H9 (cell line): ENCODE measurements at regions not wholly inside any gene's neighbourhood (a gene's known extent, or its start where the extent isn't known, plus 50 kb on each side); places are given as distances from the start of the nearest gene placed in this dataset.

Experiments
- DNase-seq: peaks from one replicate; pipeline ENCODE4 v3.0.0-alpha.2; 2017
- H2AFZ ChIP-seq: one replicate; pipeline ENCODE4 v1.6.1; 2013; ENCODE audit warnings: mild to moderate bottlenecking, low read length, control low read depth, moderate library complexity
- H2AK5ac ChIP-seq: 2 replicates; pipeline ENCODE4 v1.6.1; 2013; ENCODE audit warnings: low read length, control low read depth, mixed read lengths; ENCODE audit not compliant: insufficient read length
- H2BK120ac ChIP-seq: one replicate; pipeline ENCODE4 v1.6.1; 2013; ENCODE audit warnings: low read depth, mild to moderate bottlenecking, low read length, control low read depth, inconsistent platforms; ENCODE audit not compliant: poor library complexity, severe bottlenecking
- H2BK12ac ChIP-seq: 2 replicates; pipeline ENCODE4 v1.6.1; 2013; ENCODE audit warnings: low read length, control low read depth, mixed read lengths, low read depth; ENCODE audit not compliant: insufficient read length
- H2BK15ac ChIP-seq: 2 replicates; pipeline ENCODE4 v1.6.1; 2013; ENCODE audit warnings: low read depth, low read length, control low read depth
- H2BK20ac ChIP-seq: one replicate; pipeline ENCODE4 v1.6.1; 2013; ENCODE audit warnings: low read depth, mild to moderate bottlenecking, low read length, control low read depth, inconsistent platforms; ENCODE audit not compliant: poor library complexity, severe bottlenecking
- H2BK5ac ChIP-seq: 2 replicates; pipeline ENCODE4 v1.6.1; 2013; ENCODE audit warnings: low read length, control low read depth, mixed read lengths; ENCODE audit not compliant: insufficient read length
- H3K14ac ChIP-seq: 2 replicates; pipeline ENCODE4 v1.6.1; 2013; ENCODE audit warnings: low read length, control low read depth; ENCODE audit not compliant: insufficient read depth
- H3K18ac ChIP-seq: 2 replicates; pipeline ENCODE4 v1.6.1; 2013; ENCODE audit warnings: low read depth, mild to moderate bottlenecking, mixed read lengths, low read length, control low read depth; ENCODE audit not compliant: insufficient read length
- H3K23ac ChIP-seq: 2 replicates; pipeline ENCODE4 v1.6.1; 2013; ENCODE audit warnings: low read length, control low read depth, mixed read lengths, low read depth; ENCODE audit not compliant: insufficient read length
- H3K23me2 ChIP-seq: 2 replicates; pipeline ENCODE4 v1.6.1; 2013; ENCODE audit warnings: low read depth, mild to moderate bottlenecking, mixed read lengths, low read length, control low read depth; ENCODE audit not compliant: insufficient read length, poor library complexity, severe bottlenecking
- H3K27ac ChIP-seq: 2 replicates; pipeline ENCODE4 v1.5.1; 2013; ENCODE audit warnings: low read length, control low read depth, mixed read lengths, low read depth; ENCODE audit not compliant: insufficient read length
- H3K27me3 ChIP-seq: 2 replicates; pipeline ENCODE4 v1.6.1; 2013; ENCODE audit warnings: low read length, control low read depth, inconsistent platforms; ENCODE audit not compliant: insufficient read depth
- H3K4ac ChIP-seq: 2 replicates; pipeline ENCODE4 v1.6.1; 2013; ENCODE audit warnings: low read depth, mild to moderate bottlenecking, control low read depth, inconsistent platforms, low read length, moderate library complexity
- H3K4me1 ChIP-seq: 2 replicates; pipeline ENCODE4 v1.6.1; 2013; ENCODE audit warnings: low read length, control low read depth, inconsistent platforms; ENCODE audit not compliant: insufficient read depth
- H3K4me2 ChIP-seq: 2 replicates; pipeline ENCODE4 v1.6.1; 2013; ENCODE audit warnings: low read length, control low read depth, mixed read lengths; ENCODE audit not compliant: insufficient read length, insufficient read depth
- H3K56ac ChIP-seq: 2 replicates; pipeline ENCODE4 v1.6.1; 2013; ENCODE audit warnings: low read depth, mild to moderate bottlenecking, mixed read lengths, low read length, control low read depth; ENCODE audit not compliant: insufficient read length
- H3K79me1 ChIP-seq: 2 replicates; pipeline ENCODE4 v1.6.1; 2013; ENCODE audit warnings: low read depth, mild to moderate bottlenecking, moderate library complexity, low read length, control low read depth, inconsistent platforms; ENCODE audit not compliant: insufficient read depth, poor library complexity, severe bottlenecking
- H3K79me2 ChIP-seq: 2 replicates; pipeline ENCODE4 v1.6.1; 2013; ENCODE audit warnings: low read length, control low read depth, inconsistent platforms; ENCODE audit not compliant: insufficient read depth
- H3K9ac ChIP-seq: 2 replicates; pipeline ENCODE4 v1.6.1; 2013; ENCODE audit warnings: low read length, control low read depth, mixed read lengths; ENCODE audit not compliant: insufficient read length; ENCODE audit errors: extremely low read depth
- H3K9me3 ChIP-seq: one replicate; pipeline ENCODE4 v1.6.1; 2013; ENCODE audit warnings: low read depth, low read length, inconsistent platforms; ENCODE audit not compliant: control insufficient read depth
- H3T11ph ChIP-seq: one replicate; pipeline ENCODE4 v1.6.1; 2013; ENCODE audit warnings: mild to moderate bottlenecking, low read length, control low read depth, inconsistent platforms
- H4K20me1 ChIP-seq: one replicate; pipeline ENCODE4 v1.6.1; 2013; ENCODE audit not compliant: control insufficient read depth, insufficient read length, insufficient read depth
- H4K5ac ChIP-seq: 2 replicates; pipeline ENCODE4 v1.6.1; 2013; ENCODE audit warnings: low read depth, mild to moderate bottlenecking, mixed read lengths, low read length, control low read depth; ENCODE audit not compliant: insufficient read length
- H4K8ac ChIP-seq: replicated peaks from 2 replicates; pipeline ENCODE4 v1.6.1; 2013; ENCODE audit warnings: low read length, control low read depth, mixed read lengths, low read depth; ENCODE audit not compliant: insufficient read length
- H4K91ac ChIP-seq: 2 replicates; pipeline ENCODE4 v1.6.1; 2013; ENCODE audit warnings: low read depth, mild to moderate bottlenecking, moderate library complexity, mixed read lengths, low read length, control low read depth; ENCODE audit not compliant: insufficient read length
- H3K27ac Mint-ChIP-seq, 3 experiments: 2 replicates in 2 of 3; 3 replicates in 1 of 3; pipeline ENCODE4 v1.8.0; 2020 to 2021; ENCODE audit warnings: mixed read lengths in 3 of 3, mild to moderate bottlenecking in 1 of 3, moderate library complexity in 1 of 3
- H3K27me3 Mint-ChIP-seq: 2 replicates; pipeline ENCODE4 v1.8.0; 2021; ENCODE audit warnings: low read depth, mild to moderate bottlenecking, moderate library complexity, mixed read lengths
- H3K36me3 Mint-ChIP-seq, 3 experiments: 2 replicates in 2 of 3; 3 replicates in 1 of 3; pipeline ENCODE4 v1.8.0; 2020 to 2021; ENCODE audit warnings: low read depth in 3 of 3, mixed read lengths in 3 of 3; ENCODE audit not compliant: insufficient read depth in 1 of 3
- H3K4me1 Mint-ChIP-seq, 2 experiments: 2 replicates each; pipeline ENCODE4 v1.8.0; 2020; ENCODE audit warnings: mixed read lengths in 2 of 2
- H3K4me3 Mint-ChIP-seq, 2 experiments: 2 replicates in 1 of 2; 3 replicates in 1 of 2; pipeline ENCODE4 v1.8.0; 2020 to 2021; ENCODE audit warnings: mild to moderate bottlenecking in 2 of 2, mixed read lengths in 2 of 2, moderate library complexity in 1 of 2
- H3K9me3 Mint-ChIP-seq, 2 experiments: 2 replicates in 1 of 2; 3 replicates in 1 of 2; pipeline ENCODE4 v1.8.0; 2020; ENCODE audit warnings: mild to moderate bottlenecking in 2 of 2, mixed read lengths in 2 of 2, moderate library complexity in 1 of 2
- WGBS: extraction: QIAGEN DNeasy Blood & Tissue Kit; methylation state at CpG from one replicate; pipeline ENCODE4 v1.1.7; 2013; ENCODE audit warnings: missing lambda C conversion rate, low lambda C conversion rate, mixed read lengths; ENCODE audit not compliant: insufficient read length; ENCODE audit errors: extremely low coverage; 5-methylcytosine and 5-hydroxymethylcytosine counted together
- TF ChIP-seq, protein P1 (sequence below): fragments of 200-600 bp; sonication (generic); conservative IDR thresholded peaks from 3 replicates; pipeline ENCODE4 v1.8.0; 2021; ENCODE audit warnings: antibody characterized with exemption, mild to moderate bottlenecking

DNA sequence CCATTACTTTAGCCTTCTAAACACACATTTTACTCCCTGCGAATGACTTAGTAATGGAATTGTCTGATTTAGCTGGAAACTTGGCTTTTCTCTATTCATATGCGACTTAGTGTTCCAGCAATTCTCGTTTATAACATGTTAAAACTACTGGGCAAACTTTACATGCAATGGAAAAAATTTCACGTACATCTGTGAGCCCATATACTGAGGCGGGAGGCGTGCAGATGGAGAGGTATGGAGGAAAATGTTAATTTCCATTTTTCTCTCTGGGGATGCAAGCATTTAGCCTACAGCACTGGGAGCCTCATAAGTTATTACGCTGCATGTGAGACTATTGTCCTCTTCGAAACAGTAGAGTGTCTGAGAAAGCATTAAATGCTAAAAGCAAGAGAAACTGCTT is 591.5 kb upstream of the ANKRD30A start:
- Mint-ChIP-seq H3K27ac (no peak overlapping the region), H3K36me3 (peaks cover 1 to 3% (median 2%) of the 10 kb centered on the region in 3 experiments; a peak in 5 of 7 replicates), H3K9me3 (peaks cover 7% of the 10 kb centered on the region in 2 experiments; a peak in 4 of 5 replicates), H3K4me1 (no peaks in the 10 kb centered on the region), H3K4me3 (no peak overlapping the region), H3K27me3 (no peaks in the 10 kb centered on the region)
- Histone ChIP-seq H3K27ac (no peak overlapping the region), H3K4ac (no peak overlapping the region), H3K9ac (no peak overlapping the region), H4K91ac (no peak overlapping the region), H3K56ac (no peak overlapping the region), H3K4me2 (no peak overlapping the region), H2AK5ac (no peak overlapping the region), H3K4me1 (no peaks in the 10 kb centered on the region), H3K79me1 (no peaks in the 10 kb centered on the region), H4K20me1 (no peaks in the 10 kb centered on the region), H2BK5ac (no peak overlapping the region), H2BK12ac (no peak overlapping the region), H2BK15ac (no peak overlapping the region), H4K8ac (no peak overlapping the region), H2BK120ac (no peak overlapping the region), H3K23me2 (no peaks in the 10 kb centered on the region), H3K9me3 (no peaks in the 10 kb centered on the region), H4K5ac (no peak overlapping the region), H2AFZ (no peak overlapping the region), H3T11ph (no peak overlapping the region), H3K27me3 (no peaks in the 10 kb centered on the region), H3K23ac (no peak overlapping the region), H3K18ac (no peak overlapping the region), H2BK20ac (no peak overlapping the region), H3K79me2 (no peaks in the 10 kb centered on the region), H3K14ac (no peak overlapping the region)
- TF ChIP-seq, protein P1, sequence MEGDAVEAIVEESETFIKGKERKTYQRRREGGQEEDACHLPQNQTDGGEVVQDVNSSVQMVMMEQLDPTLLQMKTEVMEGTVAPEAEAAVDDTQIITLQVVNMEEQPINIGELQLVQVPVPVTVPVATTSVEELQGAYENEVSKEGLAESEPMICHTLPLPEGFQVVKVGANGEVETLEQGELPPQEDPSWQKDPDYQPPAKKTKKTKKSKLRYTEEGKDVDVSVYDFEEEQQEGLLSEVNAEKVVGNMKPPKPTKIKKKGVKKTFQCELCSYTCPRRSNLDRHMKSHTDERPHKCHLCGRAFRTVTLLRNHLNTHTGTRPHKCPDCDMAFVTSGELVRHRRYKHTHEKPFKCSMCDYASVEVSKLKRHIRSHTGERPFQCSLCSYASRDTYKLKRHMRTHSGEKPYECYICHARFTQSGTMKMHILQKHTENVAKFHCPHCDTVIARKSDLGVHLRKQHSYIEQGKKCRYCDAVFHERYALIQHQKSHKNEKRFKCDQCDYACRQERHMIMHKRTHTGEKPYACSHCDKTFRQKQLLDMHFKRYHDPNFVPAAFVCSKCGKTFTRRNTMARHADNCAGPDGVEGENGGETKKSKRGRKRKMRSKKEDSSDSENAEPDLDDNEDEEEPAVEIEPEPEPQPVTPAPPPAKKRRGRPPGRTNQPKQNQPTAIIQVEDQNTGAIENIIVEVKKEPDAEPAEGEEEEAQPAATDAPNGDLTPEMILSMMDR, result no peak
- no peak for DNase-seq
- WGBS, result no CpG with 5 or more reads among the region's 8 CpGs
